Endothelial cell of umbilical vein (primary cell): ENCODE measurements at regions not wholly inside any gene's neighbourhood (a gene's known extent, or its start where the extent isn't known, plus 50 kb on each side); places are given as distances from the start of the nearest gene placed in this dataset.

Source experiments
- BruUV-seq: library from RNA; stranded (reverse); fragments of 400-500 nt; replicated peaks from 2 replicates; lab custom pipeline; 2021; lab: Mats Ljungman, UMichigan
- CTCF ChIA-PET: fragments of 300-600, 350-600 bp; sonication (Branson Sonifier 250); formaldehyde crosslinking; loops from one replicate; lab custom pipeline; 2021; ENCODE audit warnings: antibody characterized with exemption, inconsistent platforms; lab: Charles Lee
- POLR2A ChIA-PET: fragments of 300-600, 350-600 bp; sonication (Branson Sonifier 250); formaldehyde crosslinking; loops from one replicate; lab custom pipeline; 2021; ENCODE audit warnings: antibody characterized with exemption, inconsistent platforms; lab: Charles Lee
- DNase-seq: peaks from one replicate; pipeline ENCODE4 v3.0.0-alpha.2; 2011; ENCODE audit warnings: low read depth, low spot score
- FAIRE-seq: peaks from 2 replicates; lab custom pipeline; 2011; peaks lifted over from hg19 to GRCh38; lab: Jason Lieb, UNC
- H2AFZ ChIP-seq: 2 replicates; pipeline ENCODE4 v1.6.0; 2012; ENCODE audit warnings: low read depth, low read length, control low read depth, inconsistent platforms
- H3K27ac ChIP-seq: 2 replicates; pipeline ENCODE4 v1.5.1; 2011; ENCODE audit warnings: low read depth, mild to moderate bottlenecking, control low read depth, low read length, moderate library complexity; ENCODE audit not compliant: insufficient read depth
- H3K27me3 ChIP-seq, 2 experiments: 2 replicates each; pipeline versions ENCODE4 v1.6.0 to v1.6.1; 2011; ENCODE audit warnings: low read length in 2 of 2, mixed read lengths in 1 of 2; ENCODE audit not compliant: control insufficient read depth in 2 of 2, insufficient read depth in 2 of 2
- H3K36me3 ChIP-seq, 2 experiments: 2 replicates in 1 of 2; 3 replicates in 1 of 2; pipeline ENCODE4 v1.5.1; 2011; ENCODE audit warnings: low read length in 2 of 2, mild to moderate bottlenecking in 1 of 2, moderate library complexity in 1 of 2; ENCODE audit not compliant: control insufficient read depth in 2 of 2, insufficient read depth in 2 of 2; ENCODE audit errors: extremely low read depth in 1 of 2
- H3K4me1 ChIP-seq: 3 replicates; pipeline ENCODE4 v1.5.1; 2011; ENCODE audit warnings: mild to moderate bottlenecking, low read length; ENCODE audit not compliant: control insufficient read depth, insufficient read depth; ENCODE audit errors: extremely low read depth
- H3K4me2 ChIP-seq: 2 replicates; pipeline ENCODE4 v1.6.1; 2011; ENCODE audit warnings: low read length, control low read depth, mixed read lengths; ENCODE audit not compliant: insufficient read depth
- H3K4me3 ChIP-seq, 3 experiments: fragments of 200-600 bp in 1 of 3; sonication (generic), shearing (Covaris generic) in 1 of 3; replicated peaks in 1 of 3; 2 replicates each; pipeline ENCODE4 v1.5.1; 2011 to 2016; ENCODE audit warnings: control low read depth in 3 of 3, low read length in 3 of 3, mild to moderate bottlenecking in 2 of 3, inconsistent platforms in 1 of 3, low read depth in 1 of 3, moderate library complexity in 1 of 3; ENCODE audit not compliant: insufficient read depth in 1 of 3
- H3K79me2 ChIP-seq: 2 replicates; pipeline ENCODE4 v1.6.0; 2012; ENCODE audit warnings: low read length, inconsistent platforms; ENCODE audit not compliant: control insufficient read depth, insufficient read depth
- H3K9ac ChIP-seq: replicated peaks from 2 replicates; pipeline ENCODE3; 2011; ENCODE audit warnings: low read length, control low read depth; ENCODE audit not compliant: insufficient read depth; ENCODE audit errors: extremely low read depth
- H3K9me1 ChIP-seq: replicated peaks from 3 replicates; pipeline ENCODE4 v1.6.0; 2011; ENCODE audit warnings: mild to moderate bottlenecking, low read length; ENCODE audit not compliant: control insufficient read depth, insufficient read depth; ENCODE audit errors: extremely low read depth
- H3K9me3 ChIP-seq: replicated peaks from 2 replicates; pipeline ENCODE4 v1.5.1; 2012; ENCODE audit warnings: low read length, inconsistent platforms; ENCODE audit not compliant: control insufficient read depth, insufficient read depth
- H4K20me1 ChIP-seq: replicated peaks from 2 replicates; pipeline ENCODE3; 2011; ENCODE audit warnings: mild to moderate bottlenecking, low read length; ENCODE audit not compliant: control insufficient read depth, insufficient read depth; ENCODE audit errors: extremely low read depth
- CTCF ChIP-seq, 2 donors: IDR thresholded peaks; 1 replicate in 1 of 2; 2 replicates in 1 of 2; pipeline ENCODE4 v1.5.1; 2011; ENCODE audit warnings: low read length in 2 of 2, mild to moderate bottlenecking in 2 of 2, moderate library complexity in 2 of 2, control low read depth in 1 of 2, inconsistent platforms in 1 of 2, low read depth in 1 of 2; ENCODE audit not compliant: insufficient read depth in 1 of 2; ENCODE audit errors: extremely low read depth in 1 of 2
- EZH2 ChIP-seq: IDR thresholded peaks from 2 replicates; pipeline ENCODE4 v1.6.1; 2012; ENCODE audit warnings: borderline replicate concordance, low read depth, mild to moderate bottlenecking, moderate library complexity, low read length, inconsistent platforms; ENCODE audit not compliant: severe bottlenecking
- FOS ChIP-seq: IDR thresholded peaks from 2 replicates; pipeline ENCODE4 v1.6.1; 2011; ENCODE audit warnings: mild to moderate bottlenecking, low read length, moderate library complexity, borderline replicate concordance; ENCODE audit not compliant: insufficient read depth
- GATA2 ChIP-seq: IDR thresholded peaks from 2 replicates; pipeline ENCODE4 v1.7.0; 2011; ENCODE audit warnings: low read depth, mild to moderate bottlenecking, moderate library complexity, mixed read lengths, low read length; ENCODE audit not compliant: insufficient read length, insufficient read depth
- JUN ChIP-seq: IDR thresholded peaks from 2 replicates; pipeline ENCODE4 v1.6.1; 2011; ENCODE audit warnings: borderline replicate concordance, low read depth; ENCODE audit not compliant: insufficient read length, insufficient read depth
- MAX ChIP-seq: IDR thresholded peaks from 2 replicates; pipeline ENCODE4 v1.6.1; 2011; ENCODE audit not compliant: insufficient read depth, insufficient read length
- MYC ChIP-seq: IDR thresholded peaks from one replicate; pipeline ENCODE4 v1.6.1; 2011; ENCODE audit warnings: mild to moderate bottlenecking, low read depth, low read length
- POLR2A ChIP-seq: IDR thresholded peaks from 2 replicates; pipeline ENCODE4 v1.6.1; 2012; ENCODE audit warnings: low read depth, mild to moderate bottlenecking, control low read depth, low read length
- POLR2AphosphoS5 ChIP-seq: IDR thresholded peaks from 2 replicates; pipeline ENCODE4 v1.6.1; 2012; ENCODE audit warnings: low read depth, mild to moderate bottlenecking, control low read depth, low read length, moderate library complexity; ENCODE audit not compliant: insufficient read depth
- dilution Hi-C: fragments of 300-500 bp; cut with MboI; formaldehyde crosslinking; loops from one replicate; pipeline ENCODE4 v1.15.0; 2019; ENCODE audit warnings: low sequenced_read_pairs; ENCODE audit not compliant: extremely low pct_ligation_motif_present
- intact Hi-C: fragments of 100-400 bp; cut with micrococcal nuclease; formaldehyde crosslinking; loops from one replicate; pipeline ENCODE4 v1.10.0; 2022

GRCh38 chr15:100712226-100712625, 109.8 kb downstream of the ASB7 start:
- Histone ChIP-seq H3K9ac (no peak overlapping the region), H3K4me3 (no peak overlapping the region), H3K9me1 (no peaks in the 10 kb centered on the region), H3K4me2 (no peak overlapping the region), H3K79me2 (no peaks in the 10 kb centered on the region), H3K36me3 (no peaks in the 10 kb centered on the region), H3K27ac (no peak overlapping the region), H3K9me3 (no peaks in the 10 kb centered on the region), H4K20me1 (no peaks in the 10 kb centered on the region), H3K4me1 (peaks cover 9% of the 10 kb centered on the region), H3K27me3 (no peaks in the 10 kb centered on the region), H2AFZ (no peak overlapping the region)
- no TSS peak for BruUV-seq
- CTCF ChIA-PET, result interaction anchor here (1.0 to 1.5 kb wide), 3 partner anchors 8 to 161 kb away, joined by 3 read pairs; no protein-coding TSS in a partner anchor
- no peak for FAIRE-seq
- dilution Hi-C loops, result no loop called here
- TF ChIP-seq GATA2, result no peak
- TF ChIP-seq JUN, result no peak
- TF ChIP-seq FOS, result no peak
- TF ChIP-seq CTCF (IDR thresholded peaks at IDR 0.05; ENCODE audit: extremely low read depth in 1 of 2, insufficient read depth in 1 of 2, low read depth in 1 of 2, low read length in 2 of 2), result no peak
- no peak for TF ChIP-seq EZH2
- TF ChIP-seq MYC, result no peak
- no peak for TF ChIP-seq POLR2AphosphoS5
- TF ChIP-seq POLR2A, result no peak
- no peak for TF ChIP-seq MAX
- POLR2A ChIA-PET, result no interaction called here
- DNase-seq, result no peak
- intact Hi-C loops, result no loop called here
